ENCODE measurements at regions not wholly inside any gene's neighbourhood (a gene's known extent, or its start where the extent isn't known, plus 50 kb on each side); places are given as distances from the start of the nearest gene placed in this dataset.

GRCh38 chr2:139720056-139720455 is 939.9 kb upstream of the NXPH2 start:
- no peak for TF ChIP-seq EP300 (IDR thresholded peaks at IDR 0.05)
- WGBS = 53% methylated on average over 3 of the region's 3 CpGs
- Histone ChIP-seq H3K36me3 (no peaks in the 10 kb centered on the region), H3K4me3 (no peak overlapping the region), H3K27ac (replicated peaks in 1 of 4) (no peak overlapping the region), H3K4me1 (no peaks in the 10 kb centered on the region), H3K27me3 (no peaks in the 10 kb centered on the region), H3K9me3 (no peaks in the 10 kb centered on the region)
- intact Hi-C loops (cut with DNase I) = no loop called here
- no peak for DNase-seq (ENCODE audit: extremely low spot score)

GRCh38 chr2:139704606-139705005 is 924.4 kb upstream of the NXPH2 start:
- no peaks in the 10 kb centered on the region for H3K4me1 ChIP-seq
- intact Hi-C loops (cut with DNase I) = no loop called here
- H3K4me3 ChIP-seq = no peak overlapping the region
- TF ChIP-seq POLR2A (IDR thresholded peaks at IDR 0.05; ENCODE audit: low read depth) (no peak), CTCF (IDR thresholded peaks at IDR 0.05) (no peak), EP300 (IDR thresholded peaks at IDR 0.05) (no peak), POLR2AphosphoS5 (IDR thresholded peaks at IDR 0.05) (no peak)
- no peak for DNase-seq (ENCODE audit: extremely low spot score)
- H3K9me3 ChIP-seq = no peaks in the 10 kb centered on the region
- no peaks in the 10 kb centered on the region for H3K27me3 ChIP-seq
- H3K36me3 ChIP-seq = no peaks in the 10 kb centered on the region
- no peak overlapping the region for H3K27ac ChIP-seq (replicated peaks in 1 of 4)

DNA sequence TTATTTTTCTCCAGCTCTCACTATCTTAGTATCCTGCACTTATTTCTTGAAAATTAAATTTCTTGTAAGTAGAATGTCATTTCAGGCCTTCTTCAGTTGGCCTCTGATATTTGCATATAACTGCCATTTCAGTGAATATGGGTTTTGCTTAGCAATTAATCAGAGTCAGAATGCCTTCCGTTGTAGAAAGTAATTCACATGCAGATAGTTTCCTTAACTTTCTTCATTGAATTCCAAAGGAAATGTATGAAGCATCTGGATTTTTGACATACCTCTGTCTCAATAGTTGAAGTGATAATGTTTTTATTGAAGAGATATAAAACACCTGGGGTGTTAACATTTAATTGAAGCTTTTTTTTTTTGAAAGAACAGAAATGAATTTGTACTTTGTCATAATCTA is 914.1 kb upstream of the NXPH2 start:
- Histone ChIP-seq H3K36me3 (no peaks in the 10 kb centered on the region), H3K27me3 (no peaks in the 10 kb centered on the region), H3K27ac (replicated peaks in 1 of 4) (no peak overlapping the region), H3K4me3 (no peak overlapping the region), H3K9me3 (no peaks in the 10 kb centered on the region), H3K4me1 (no peaks in the 10 kb centered on the region)
- DNase-seq (ENCODE audit: extremely low spot score) = no peak
- intact Hi-C loops (cut with DNase I) = no loop called here
- 29% methylated on average over 1 of the region's 1 CpG for WGBS
- TF ChIP-seq POLR2A (IDR thresholded peaks at IDR 0.05; ENCODE audit: low read depth) = no peak
- TF ChIP-seq CTCF (IDR thresholded peaks at IDR 0.05) = no peak
- no peak for TF ChIP-seq EP300 (IDR thresholded peaks at IDR 0.05)
- TF ChIP-seq POLR2AphosphoS5 (IDR thresholded peaks at IDR 0.05) = no peak

GRCh38 chr2:139686205-139686604 is 906.0 kb upstream of the NXPH2 start:
- no peak for TF ChIP-seq CTCF (IDR thresholded peaks at IDR 0.05)
- DNase-seq (ENCODE audit: extremely low spot score) = no peak
- intact Hi-C loops (cut with DNase I) = no loop called here
- Histone ChIP-seq H3K27me3 (no peaks in the 10 kb centered on the region), H3K9me3 (no peaks in the 10 kb centered on the region), H3K27ac (replicated peaks in 1 of 4) (no peak overlapping the region), H3K4me1 (no peaks in the 10 kb centered on the region), H3K4me3 (no peak overlapping the region), H3K36me3 (no peaks in the 10 kb centered on the region)
- 75% methylated on average over 3 of the region's 3 CpGs for WGBS

DNA sequence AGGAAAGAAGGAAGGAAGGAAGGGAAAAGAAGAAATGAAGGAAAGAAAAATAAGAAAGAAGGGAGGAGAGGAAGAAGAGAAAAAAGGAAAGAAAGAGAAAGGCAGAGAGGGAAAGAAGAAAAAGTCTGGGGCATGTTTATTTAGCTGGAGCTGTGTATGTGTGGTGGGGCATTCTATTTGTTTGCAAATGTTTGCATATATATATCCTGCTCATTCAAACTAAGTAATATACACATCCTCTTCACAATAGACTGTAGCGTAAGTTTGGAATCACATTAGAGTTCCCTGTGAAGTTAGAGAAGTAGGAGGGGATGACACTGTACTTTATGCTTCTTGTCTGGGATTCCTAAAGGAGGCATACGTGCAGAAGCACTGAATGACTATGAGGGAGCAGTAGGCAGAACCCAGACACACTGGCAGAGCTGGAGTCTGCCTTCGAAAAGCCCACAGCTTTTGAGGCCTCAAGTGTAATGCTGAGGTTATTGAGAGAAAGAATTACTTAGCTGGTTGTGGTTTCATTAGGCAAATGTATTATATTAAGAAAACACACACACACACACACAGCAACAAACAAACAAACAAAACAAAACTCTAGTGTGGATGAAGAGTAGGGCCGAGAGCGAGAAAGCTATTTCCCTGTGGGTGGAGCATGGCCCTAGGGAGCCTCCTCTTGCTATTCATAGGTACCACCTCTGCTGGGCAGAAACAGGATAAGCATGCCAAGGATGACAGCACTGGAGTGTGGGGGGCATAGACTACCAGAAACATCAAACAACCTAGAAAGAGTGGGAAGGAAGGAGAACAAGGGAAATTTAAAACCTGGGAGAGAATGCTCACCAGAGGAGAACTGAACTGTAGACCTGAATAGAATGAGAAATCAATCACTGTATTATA is 905.1 kb upstream of the NXPH2 start:
- Histone ChIP-seq H3K4me1 (no peaks in the 10 kb centered on the region), H3K27ac (replicated peaks in 1 of 4) (no peak overlapping the region), H3K27me3 (no peaks in the 10 kb centered on the region), H3K4me3 (no peak overlapping the region), H3K9me3 (no peaks in the 10 kb centered on the region), H3K36me3 (no peaks in the 10 kb centered on the region)
- intact Hi-C loops (cut with DNase I) = no loop called here
- TF ChIP-seq CTCF (IDR thresholded peaks at IDR 0.05) (no peak), EP300 (IDR thresholded peaks at IDR 0.05) (no peak), POLR2A (IDR thresholded peaks at IDR 0.05; ENCODE audit: low read depth) (no peak), POLR2AphosphoS5 (IDR thresholded peaks at IDR 0.05) (no peak)
- 80% methylated on average over 5 of the region's 5 CpGs for WGBS
- DNase-seq (ENCODE audit: extremely low spot score) = no peak

Measured in esophagus muscularis mucosa (tissue), 4 donors.